GM12864 (cell line): ENCODE measurements at regions not wholly inside any gene's neighbourhood (a gene's known extent, or its start where the extent isn't known, plus 50 kb on each side); places are given as distances from the start of the nearest gene placed in this dataset.
"Not testable (repeated sequence)": the region's sequence is repeated elsewhere in the genome, so short reads cannot be mapped to it uniquely, and the experiment has no call there.

Source experiments
- DNase-seq: peaks from one replicate; pipeline ENCODE4 v3.0.0-alpha.2; 2011; ENCODE audit warnings: low read depth
- H3K4me3 ChIP-seq: 2 replicates; pipeline ENCODE4 v1.5.1; 2011; ENCODE audit warnings: mild to moderate bottlenecking, low read depth, low read length, control low read depth
- TF ChIP-seq, protein P1 (sequence below): IDR thresholded peaks from 2 replicates; pipeline ENCODE4 v1.5.1; 2011; ENCODE audit warnings: low read depth, mild to moderate bottlenecking, moderate library complexity, low read length, control low read depth, inconsistent platforms; ENCODE audit errors: missing control alignments

DNA sequence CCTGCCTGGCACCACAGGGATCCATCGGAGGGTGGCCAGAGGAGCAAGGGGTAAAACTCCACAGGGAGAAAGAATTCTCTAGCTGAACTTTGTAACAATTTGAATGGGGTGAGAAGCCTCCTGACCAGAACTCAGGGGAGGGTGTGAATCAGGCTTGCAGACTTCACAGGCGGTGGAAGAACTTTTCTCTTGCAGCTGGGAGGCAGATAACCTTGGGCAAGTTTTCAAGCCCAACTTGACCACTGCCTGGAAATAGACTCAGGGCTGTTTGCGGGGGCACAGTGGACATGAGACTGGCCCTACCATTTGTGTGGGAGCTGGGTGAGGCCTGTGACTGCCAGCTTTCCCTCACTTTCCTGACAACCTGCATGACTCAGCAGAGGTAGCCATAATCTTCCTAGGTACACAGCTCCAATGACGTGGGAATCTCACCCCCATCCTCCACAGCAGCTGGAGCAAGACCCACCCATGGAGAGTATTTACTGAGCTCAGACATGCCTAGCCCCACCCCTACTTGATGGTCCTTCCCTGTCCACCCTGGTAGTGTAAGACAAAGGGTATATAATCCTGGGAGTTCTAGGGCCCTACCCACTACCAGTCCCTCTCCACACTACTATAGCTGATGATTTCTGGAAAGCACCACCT lies 210.0 kb upstream of the AGTR2 start:
- TF ChIP-seq, protein P1, sequence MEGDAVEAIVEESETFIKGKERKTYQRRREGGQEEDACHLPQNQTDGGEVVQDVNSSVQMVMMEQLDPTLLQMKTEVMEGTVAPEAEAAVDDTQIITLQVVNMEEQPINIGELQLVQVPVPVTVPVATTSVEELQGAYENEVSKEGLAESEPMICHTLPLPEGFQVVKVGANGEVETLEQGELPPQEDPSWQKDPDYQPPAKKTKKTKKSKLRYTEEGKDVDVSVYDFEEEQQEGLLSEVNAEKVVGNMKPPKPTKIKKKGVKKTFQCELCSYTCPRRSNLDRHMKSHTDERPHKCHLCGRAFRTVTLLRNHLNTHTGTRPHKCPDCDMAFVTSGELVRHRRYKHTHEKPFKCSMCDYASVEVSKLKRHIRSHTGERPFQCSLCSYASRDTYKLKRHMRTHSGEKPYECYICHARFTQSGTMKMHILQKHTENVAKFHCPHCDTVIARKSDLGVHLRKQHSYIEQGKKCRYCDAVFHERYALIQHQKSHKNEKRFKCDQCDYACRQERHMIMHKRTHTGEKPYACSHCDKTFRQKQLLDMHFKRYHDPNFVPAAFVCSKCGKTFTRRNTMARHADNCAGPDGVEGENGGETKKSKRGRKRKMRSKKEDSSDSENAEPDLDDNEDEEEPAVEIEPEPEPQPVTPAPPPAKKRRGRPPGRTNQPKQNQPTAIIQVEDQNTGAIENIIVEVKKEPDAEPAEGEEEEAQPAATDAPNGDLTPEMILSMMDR: no peak
- H3K4me3 ChIP-seq: no peak overlapping the region
- DNase-seq: no peak

DNA sequence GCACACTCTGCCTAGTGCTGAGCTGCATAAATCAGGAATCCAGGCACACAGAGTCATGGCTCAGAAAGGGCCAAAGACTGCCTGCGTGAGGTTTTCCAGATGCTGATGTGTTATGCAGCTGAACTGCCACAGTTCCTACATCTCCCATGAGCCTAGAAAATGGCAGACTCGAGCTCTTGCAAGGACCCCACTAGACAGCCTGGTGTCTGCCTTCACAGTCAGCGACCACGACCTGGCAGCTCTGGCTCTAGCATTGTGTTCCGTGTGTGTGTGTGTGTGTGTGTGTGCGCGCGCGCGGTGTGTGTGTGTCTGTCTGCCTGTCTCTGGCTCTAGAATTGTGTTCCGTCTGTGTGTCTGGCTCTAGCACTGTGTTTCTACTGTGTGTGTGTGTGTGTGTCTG lies 203.6 kb upstream of the AGTR2 start:
- peak overlapping the region; percentile 90 for H3K4me3 ChIP-seq
- TF ChIP-seq, protein P1: no peak
- DNase-seq: no peak

DNA sequence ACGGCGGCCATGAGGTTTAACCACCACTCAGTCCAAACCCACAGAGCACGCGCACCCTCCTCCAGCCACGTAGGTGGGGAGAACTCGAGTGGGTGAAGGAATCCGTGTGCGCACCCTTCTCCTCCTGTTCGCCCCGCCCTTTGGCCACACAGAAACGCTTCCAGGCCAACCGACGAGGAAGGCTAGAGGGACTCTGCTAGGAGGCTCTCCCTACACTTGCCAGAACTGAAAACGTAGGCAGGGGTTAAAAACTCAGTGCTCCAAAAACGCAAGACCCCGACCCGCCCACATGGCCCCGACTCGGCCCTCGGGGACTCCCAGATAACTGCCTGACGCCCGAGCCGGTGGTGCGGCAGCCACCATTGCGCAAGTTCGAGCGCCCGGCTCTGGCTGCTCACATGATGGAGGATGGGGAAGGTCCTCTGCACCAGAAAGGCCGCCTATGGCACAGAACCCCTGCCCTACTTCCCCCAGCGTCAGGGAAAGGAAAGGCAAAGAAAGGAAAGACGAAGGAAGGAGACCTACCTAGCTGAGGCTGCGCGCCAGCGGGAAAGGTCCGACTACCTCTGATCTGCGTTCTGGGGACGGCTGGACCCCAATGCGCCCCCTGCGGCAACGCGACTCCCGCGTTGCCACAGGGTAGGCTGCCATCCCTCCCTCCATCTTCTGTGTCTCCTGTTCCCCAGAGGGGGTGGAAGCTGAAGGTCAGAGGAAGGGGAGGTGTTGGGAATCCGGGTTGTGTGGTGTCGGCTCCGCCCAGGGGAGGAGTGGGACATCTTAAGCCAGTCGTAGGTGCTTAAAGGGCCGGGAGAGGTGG lies 201.9 kb upstream of the AGTR2 start:
- TF ChIP-seq, protein P1: peak; percentile 43
- peak; percentile 31 for DNase-seq
- peak overlapping the region; percentile 90 for H3K4me3 ChIP-seq

DNA sequence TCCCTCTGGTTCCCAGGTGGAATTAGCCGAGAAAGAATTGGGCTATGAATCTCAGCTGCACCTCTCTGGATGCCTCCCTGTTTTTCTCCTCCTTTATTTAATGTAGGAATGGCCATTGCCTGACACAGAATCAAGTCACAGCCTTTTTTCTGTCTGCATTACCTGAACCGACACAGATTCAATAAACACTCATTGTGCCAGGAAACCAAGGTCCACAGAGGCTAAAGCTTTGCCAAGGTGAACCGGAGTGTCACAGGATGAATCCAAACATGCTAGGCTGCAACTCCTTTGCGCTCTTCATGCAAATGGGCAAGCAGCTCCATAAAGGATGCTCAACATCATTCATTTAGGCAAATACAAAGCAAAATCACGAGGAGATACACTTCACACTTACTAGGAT lies 199.8 kb upstream of the AGTR2 start:
- TF ChIP-seq, protein P1: no peak
- H3K4me3 ChIP-seq: no peak overlapping the region
- no peak for DNase-seq

DNA sequence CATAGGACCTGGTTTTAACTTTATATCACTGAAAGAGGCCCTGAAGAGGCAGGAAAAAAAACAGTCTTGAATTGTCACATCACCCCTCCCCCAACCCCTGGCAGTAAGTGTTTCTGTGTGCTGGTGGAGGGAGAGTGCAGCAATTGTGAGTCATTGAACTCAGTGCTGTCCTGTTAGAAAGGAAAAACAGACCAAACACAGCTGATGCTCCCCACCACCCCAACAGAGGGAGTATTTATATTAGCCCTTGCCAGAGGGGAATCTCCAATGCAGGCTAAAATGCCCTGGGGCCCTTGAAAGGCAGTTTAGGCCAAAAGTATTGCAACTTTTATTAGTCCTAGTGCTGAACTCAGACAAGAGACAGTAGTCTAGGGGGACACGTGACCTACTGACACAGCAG lies 197.8 kb upstream of the AGTR2 start:
- TF ChIP-seq, protein P1: no peak
- H3K4me3 ChIP-seq: no peak overlapping the region
- no peak for DNase-seq

DNA sequence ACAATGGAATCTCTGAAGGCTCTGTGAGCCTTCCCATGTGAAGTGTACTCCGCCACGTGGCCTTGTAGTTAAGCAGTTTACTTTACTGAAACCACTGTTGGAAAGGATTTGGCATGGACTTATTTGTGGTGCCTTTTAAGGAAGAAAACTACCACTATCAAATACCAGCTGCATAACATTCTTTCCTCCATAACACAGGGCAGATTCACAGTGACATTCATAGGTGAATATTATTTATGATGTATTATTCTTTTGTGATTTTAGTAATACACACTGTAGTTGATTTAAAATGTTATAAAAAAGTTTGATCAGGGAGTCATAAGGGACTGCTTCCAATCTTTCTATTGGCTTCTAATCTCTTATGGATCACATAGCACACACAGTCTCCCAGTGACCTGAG lies 192.5 kb upstream of the AGTR2 start:
- TF ChIP-seq, protein P1: no peak
- DNase-seq: no peak
- H3K4me3 ChIP-seq: no peak overlapping the region

DNA sequence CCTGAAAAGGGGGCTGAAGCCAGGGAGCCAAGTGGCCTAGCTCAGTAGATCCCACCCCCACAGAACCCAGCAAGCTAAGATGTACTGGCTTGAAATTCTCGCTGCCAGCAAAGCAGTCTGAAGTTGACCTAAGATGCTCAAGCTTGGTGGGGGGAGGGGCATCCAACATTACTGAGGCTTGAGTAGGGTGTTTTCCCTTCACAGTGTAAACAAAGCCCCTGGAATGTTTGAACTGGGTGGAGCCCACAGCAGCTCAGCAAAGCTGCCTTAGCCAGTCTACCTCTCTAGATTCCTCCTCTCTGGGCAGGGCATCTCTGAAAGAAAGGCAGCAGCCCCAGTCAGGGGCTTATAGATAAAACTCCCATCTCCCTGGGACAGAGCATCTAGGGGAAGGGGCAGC lies 187.4 kb upstream of the AGTR2 start:
- not testable (repeated sequence) for H3K4me3 ChIP-seq, DNase-seq

DNA sequence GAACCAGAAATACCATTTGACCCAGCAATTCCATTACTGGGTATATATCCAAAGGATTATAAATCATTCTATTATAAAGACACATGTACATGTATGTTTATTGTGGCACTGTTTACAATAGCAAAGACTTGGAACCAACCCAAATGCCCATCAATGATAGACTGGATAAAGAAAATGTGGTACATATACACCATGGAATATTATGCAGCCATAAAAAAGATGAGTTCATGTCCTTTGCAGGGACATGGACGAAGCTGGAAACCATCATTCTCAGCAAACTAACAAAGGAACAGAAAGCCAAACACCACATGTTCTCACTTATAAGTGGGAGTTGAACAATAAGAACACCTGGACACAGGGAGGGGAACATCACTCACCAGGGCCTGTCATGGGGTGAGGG lies 183.1 kb upstream of the AGTR2 start:
- not testable (repeated sequence) for H3K4me3 ChIP-seq

More for the DNA sequence above, 183.1 kb upstream of the AGTR2 start:
- not testable (repeated sequence) for DNase-seq
